Gastrocnemius medialis (tissue), 4 donors: ENCODE measurements at regions not wholly inside any gene's neighbourhood (a gene's known extent, or its start where the extent isn't known, plus 50 kb on each side); places are given as distances from the start of the nearest gene placed in this dataset.

ENCODE experiments used
- ATAC-seq, 2 donors: fragments of 150-250 bp; one replicate each; pipeline ENCODE4 v1.9.1; 2016
- DNase-seq, 2 donors: peaks; one replicate each; pipeline ENCODE4 v3.0.0-alpha.2; 2019
- H3K27ac ChIP-seq, 4 donors: fragments of 200-600 bp; sonication (generic); 1 replicate in 1 of 4; 2 replicates in 3 of 4; pipeline ENCODE4 v1.5.1; 2016 to 2018; ENCODE audit warnings: mild to moderate bottlenecking in 2 of 4, moderate library complexity in 1 of 4
- H3K27me3 ChIP-seq, 3 donors: fragments of 200-600 bp; sonication (generic) in 2 of 3; 1 replicate in 1 of 3; 2 replicates in 2 of 3; pipeline versions ENCODE4 v1.5.1 to v1.6.0; 2016 to 2019; ENCODE audit warnings: mild to moderate bottlenecking in 1 of 3, moderate library complexity in 1 of 3
- H3K36me3 ChIP-seq, 2 donors: fragments of 200-600 bp; sonication (generic) in 1 of 2; one replicate each; pipeline ENCODE4 v1.5.1; 2017 to 2018
- H3K4me1 ChIP-seq, 2 donors: fragments of 200-600 bp; sonication (generic) in 1 of 2; one replicate each; pipeline ENCODE4 v1.5.1; 2016 to 2017; ENCODE audit warnings: mild to moderate bottlenecking in 2 of 2
- H3K4me3 ChIP-seq, 4 donors: fragments of 200-600 bp; sonication (generic) in 3 of 4; 1 replicate in 1 of 4; 2 replicates in 3 of 4; pipeline ENCODE4 v1.5.1; 2016 to 2019; ENCODE audit warnings: mild to moderate bottlenecking in 2 of 4
- H3K9me3 ChIP-seq, 3 donors: fragments of 200-600 bp; sonication (generic) in 2 of 3; 1 replicate in 1 of 3; 2 replicates in 2 of 3; pipeline ENCODE4 v1.5.1; 2016 to 2019
- POLR2A ChIP-seq, 2 donors: fragments of 450-650 bp; IDR thresholded peaks; one replicate each; pipeline ENCODE4 v1.6.1; 2017; ENCODE audit warnings: antibody characterized with exemption in 2 of 2, mild to moderate bottlenecking in 2 of 2, moderate library complexity in 2 of 2
- in situ Hi-C, 4 donors: fragments of 200-750 bp; cut with MboI; loops; one replicate each; pipeline versions ENCODE4 v1.15.0 to v1.8.0; 2017; ENCODE audit warnings: low sequenced_read_pairs in 4 of 4
- intact Hi-C: fragments of 100-400 bp; cut with DNase I; formaldehyde crosslinking; loops from one replicate; pipeline ENCODE4 v1.15.1; 2023; ENCODE audit warnings: low total_unique reads
- TF ChIP-seq, protein P1 (sequence below), 5 experiments: fragments of 450-650 bp in 3 of 5; fragments of 200-600 bp in 2 of 5; sonication (generic) in 2 of 5; IDR thresholded peaks in 4 of 5; conservative IDR thresholded peaks in 1 of 5; 1 replicate in 4 of 5; 2 replicates in 1 of 5; pipeline ENCODE4 v1.5.1; 2016 to 2019; ENCODE audit warnings: antibody characterized with exemption in 5 of 5, mild to moderate bottlenecking in 3 of 5, moderate library complexity in 3 of 5

DNA sequence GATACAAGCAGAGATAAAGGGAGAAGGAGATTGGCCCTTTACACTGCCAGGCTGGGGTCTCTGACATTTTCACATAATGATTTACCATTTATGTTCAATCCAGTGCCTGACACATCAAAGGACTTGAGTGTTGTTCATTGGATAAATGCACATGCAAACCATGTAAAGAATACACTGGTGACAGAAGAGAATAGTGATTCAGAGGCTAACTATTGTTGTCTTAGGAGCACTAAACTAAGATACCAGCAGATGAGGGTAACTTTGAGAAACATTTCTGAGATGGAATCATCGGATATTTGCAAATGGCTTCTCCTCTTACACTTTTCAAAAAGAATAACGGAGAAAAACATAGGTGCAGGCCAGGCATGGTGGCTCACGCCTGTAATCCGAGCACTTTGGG, 67.3 kb upstream of the HHIP start:
- Histone ChIP-seq H3K27me3 (no peaks in the 10 kb centered on the region), H3K4me1 (no peaks in the 10 kb centered on the region), H3K9me3 (no peaks in the 10 kb centered on the region), H3K36me3 (no peaks in the 10 kb centered on the region), H3K27ac (no peak overlapping the region), H3K4me3 (no peak overlapping the region)
- in situ Hi-C loops (no loop called here), intact Hi-C loops (no loop called here)
- ATAC-seq (no peak), DNase-seq (no peak)
- no peak for TF ChIP-seq POLR2A (IDR thresholded peaks at IDR 0.05)
- TF ChIP-seq, protein P1, sequence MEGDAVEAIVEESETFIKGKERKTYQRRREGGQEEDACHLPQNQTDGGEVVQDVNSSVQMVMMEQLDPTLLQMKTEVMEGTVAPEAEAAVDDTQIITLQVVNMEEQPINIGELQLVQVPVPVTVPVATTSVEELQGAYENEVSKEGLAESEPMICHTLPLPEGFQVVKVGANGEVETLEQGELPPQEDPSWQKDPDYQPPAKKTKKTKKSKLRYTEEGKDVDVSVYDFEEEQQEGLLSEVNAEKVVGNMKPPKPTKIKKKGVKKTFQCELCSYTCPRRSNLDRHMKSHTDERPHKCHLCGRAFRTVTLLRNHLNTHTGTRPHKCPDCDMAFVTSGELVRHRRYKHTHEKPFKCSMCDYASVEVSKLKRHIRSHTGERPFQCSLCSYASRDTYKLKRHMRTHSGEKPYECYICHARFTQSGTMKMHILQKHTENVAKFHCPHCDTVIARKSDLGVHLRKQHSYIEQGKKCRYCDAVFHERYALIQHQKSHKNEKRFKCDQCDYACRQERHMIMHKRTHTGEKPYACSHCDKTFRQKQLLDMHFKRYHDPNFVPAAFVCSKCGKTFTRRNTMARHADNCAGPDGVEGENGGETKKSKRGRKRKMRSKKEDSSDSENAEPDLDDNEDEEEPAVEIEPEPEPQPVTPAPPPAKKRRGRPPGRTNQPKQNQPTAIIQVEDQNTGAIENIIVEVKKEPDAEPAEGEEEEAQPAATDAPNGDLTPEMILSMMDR (IDR thresholded peaks at IDR 0.05 in 4 of 5, conservative IDR thresholded peaks at IDR 0.05 in 1 of 5): no peak

- Histone ChIP-seq H3K4me3 (no peak overlapping the region), H3K27ac (no peak overlapping the region), H3K4me1 (no peaks in the 10 kb centered on the region), H3K9me3 (no peaks in the 10 kb centered on the region), H3K27me3 (no peaks in the 10 kb centered on the region), H3K36me3 (no peaks in the 10 kb centered on the region)
- in situ Hi-C loops (no loop called here), intact Hi-C loops (no loop called here)
- DNase-seq: no peak
- no peak for ATAC-seq
- TF ChIP-seq POLR2A (IDR thresholded peaks at IDR 0.05): no peak
- TF ChIP-seq, protein P1 (IDR thresholded peaks at IDR 0.05 in 4 of 5, conservative IDR thresholded peaks at IDR 0.05 in 1 of 5): no peak
These were observed 66.4 kb upstream of the HHIP start for GRCh38 chr4:144579411-144580030.

DNA sequence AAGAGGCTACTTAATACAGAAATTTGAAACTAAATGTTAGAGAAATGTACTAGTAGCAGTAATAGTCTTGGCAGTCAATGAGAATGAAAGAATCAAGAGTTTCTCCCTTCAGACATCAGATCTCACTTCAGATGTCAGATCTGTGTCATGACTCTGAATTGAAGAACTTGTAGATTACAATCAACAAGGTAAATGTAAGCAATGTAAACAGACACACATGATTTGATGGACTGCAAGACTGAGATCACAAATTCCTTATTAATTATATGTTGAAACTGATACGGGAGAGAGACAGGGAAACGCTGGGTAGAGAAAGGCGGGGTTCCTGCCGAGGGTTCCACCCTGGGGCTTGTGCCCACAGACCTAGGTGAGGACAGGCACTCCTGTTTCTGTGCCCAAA, 65.5 kb upstream of the HHIP start:
- intact Hi-C loops: no loop called here
- H3K4me1 ChIP-seq: no peaks in the 10 kb centered on the region
- no peak overlapping the region for H3K27ac ChIP-seq
- no peaks in the 10 kb centered on the region for H3K9me3 ChIP-seq
- TF ChIP-seq, protein P1 (IDR thresholded peaks at IDR 0.05 in 4 of 5, conservative IDR thresholded peaks at IDR 0.05 in 1 of 5): no peak
- no peak for TF ChIP-seq POLR2A (IDR thresholded peaks at IDR 0.05)
- H3K27me3 ChIP-seq: no peaks in the 10 kb centered on the region
- no peak for DNase-seq
- no peak for ATAC-seq
- in situ Hi-C loops: no loop called here
- no peaks in the 10 kb centered on the region for H3K36me3 ChIP-seq
- H3K4me3 ChIP-seq: no peak overlapping the region

GRCh38 chr4:144582105-144582850, 63.7 kb upstream of the HHIP start:
- ATAC-seq: no peak
- Histone ChIP-seq H3K27me3 (no peaks in the 10 kb centered on the region), H3K36me3 (no peaks in the 10 kb centered on the region), H3K4me3 (no peak overlapping the region), H3K27ac (no peak overlapping the region), H3K9me3 (no peaks in the 10 kb centered on the region), H3K4me1 (no peaks in the 10 kb centered on the region)
- TF ChIP-seq POLR2A (IDR thresholded peaks at IDR 0.05): no peak
- TF ChIP-seq, protein P1 (IDR thresholded peaks at IDR 0.05 in 4 of 5, conservative IDR thresholded peaks at IDR 0.05 in 1 of 5): no peak
- no peak for DNase-seq
- in situ Hi-C loops (no loop called here), intact Hi-C loops (no loop called here)
